GM23338 (cell line): ENCODE measurements at regions not wholly inside any gene's neighbourhood (a gene's known extent, or its start where the extent isn't known, plus 50 kb on each side); places are given as distances from the start of the nearest gene placed in this dataset.

Source experiments
- ATAC-seq: fragments of 200-7000 bp; cut with Tn5 transposase; 3 replicates; pipeline ENCODE4 v1.9.1; 2020
- DNase-seq: peaks from one replicate; pipeline ENCODE4 v3.0.0-alpha.2; 2015; ENCODE audit warnings: low spot score
- H2AFZ ChIP-seq: fragments of 200-600 bp; sonication (generic); 2 replicates; pipeline ENCODE4 v1.8.0; 2016; ENCODE audit warnings: antibody characterized with exemption, mild to moderate bottlenecking, moderate library complexity
- H3F3A ChIP-seq: fragments of 200-600 bp; sonication (generic); replicated peaks from 2 replicates; pipeline ENCODE4 v1.8.0; 2017; ENCODE audit warnings: antibody characterized with exemption, mixed run types, low read depth
- H3K27ac ChIP-seq: fragments of 200-600 bp; sonication (generic); 2 replicates; pipeline ENCODE4 v1.6.1; 2016; ENCODE audit warnings: low read depth
- H3K27me3 ChIP-seq: fragments of 200-600 bp; sonication (generic); 2 replicates; pipeline ENCODE4 v1.8.0; 2016; ENCODE audit warnings: mild to moderate bottlenecking, mixed run types, moderate library complexity; ENCODE audit not compliant: insufficient read depth
- H3K36me3 ChIP-seq: fragments of 200-600 bp; sonication (generic); 2 replicates; pipeline ENCODE4 v1.8.0; 2016; ENCODE audit warnings: mild to moderate bottlenecking; ENCODE audit not compliant: insufficient read depth
- H3K4me1 ChIP-seq: fragments of 200-600 bp; sonication (generic); 2 replicates; pipeline ENCODE4 v1.8.0; 2016; ENCODE audit warnings: mild to moderate bottlenecking, moderate library complexity; ENCODE audit not compliant: insufficient read depth
- H3K4me2 ChIP-seq: fragments of 200-600 bp; sonication (generic); 2 replicates; pipeline ENCODE4 v1.7.1; 2017; ENCODE audit warnings: mixed run types
- H3K4me3 ChIP-seq: fragments of 200-600 bp; sonication (generic); 2 replicates; pipeline ENCODE4 v1.6.1; 2016; ENCODE audit warnings: mixed run types
- H3K79me2 ChIP-seq: fragments of 200-600 bp; sonication (generic); replicated peaks from 2 replicates; pipeline ENCODE4 v1.8.0; 2017; ENCODE audit warnings: mild to moderate bottlenecking; ENCODE audit not compliant: insufficient read depth
- H3K9me2 ChIP-seq: fragments of 200-600 bp; sonication (generic); 2 replicates; pipeline ENCODE4 v1.8.0; 2017; ENCODE audit not compliant: insufficient read depth
- H4K20me1 ChIP-seq: fragments of 200-600 bp; sonication (generic); replicated peaks from 2 replicates; pipeline ENCODE4 v1.8.0; 2017; ENCODE audit warnings: mild to moderate bottlenecking; ENCODE audit not compliant: insufficient read depth
- H3K27ac Mint-ChIP-seq: 2 replicates; pipeline ENCODE4 v1.8.0; 2020; ENCODE audit warnings: inconsistent platforms, mild to moderate bottlenecking, moderate library complexity, mixed read lengths
- H3K27me3 Mint-ChIP-seq: 3 replicates; pipeline ENCODE4 v1.8.0; 2022; ENCODE audit warnings: low read depth, mild to moderate bottlenecking, moderate library complexity, mixed read lengths, inconsistent platforms; ENCODE audit not compliant: insufficient read depth, poor library complexity
- H3K36me3 Mint-ChIP-seq: 3 replicates; pipeline ENCODE4 v1.8.0; 2021; ENCODE audit warnings: low read depth, mild to moderate bottlenecking, inconsistent platforms, moderate library complexity, mixed read lengths
- H3K4me1 Mint-ChIP-seq: 3 replicates; pipeline ENCODE4 v1.8.0; 2020; ENCODE audit warnings: mild to moderate bottlenecking, inconsistent platforms, mixed read lengths
- H3K4me3 Mint-ChIP-seq: 3 replicates; pipeline ENCODE4 v1.8.0; 2021; ENCODE audit warnings: moderate library complexity, mild to moderate bottlenecking, inconsistent platforms, mixed read lengths
- H3K9me3 Mint-ChIP-seq: 3 replicates; pipeline ENCODE4 v1.8.0; 2020; ENCODE audit warnings: moderate library complexity, mild to moderate bottlenecking, inconsistent platforms, mixed read lengths
- EZH2phosphoT487 ChIP-seq: fragments of 200-600 bp; sonication (generic); IDR thresholded peaks from one replicate; pipeline ENCODE4 v1.8.1; 2018; ENCODE audit warnings: antibody characterized with exemption; ENCODE audit not compliant: unreplicated experiment
- ZNF462 ChIP-seq: fragments of 250-450 bp; sonication (Bioruptor Pico); IDR thresholded peaks from 2 replicates; pipeline ENCODE4 v1.5.0; 2020; ENCODE audit warnings: mild to moderate bottlenecking, moderate library complexity
- TF ChIP-seq, protein P1 (sequence below), 2 experiments: fragments of 200-600 bp in 1 of 2; sonication (generic) in 1 of 2; conservative IDR thresholded peaks; 2 replicates each; pipeline versions ENCODE4 v1.5.1 to v1.6.1; 2016 to 2017; ENCODE audit warnings: antibody characterized with exemption in 2 of 2, low read depth in 2 of 2, mild to moderate bottlenecking in 2 of 2, moderate library complexity in 1 of 2

GRCh38 chr6:1229301-1229700 is 82.6 kb upstream of the FOXQ1 start (continued):
- TF ChIP-seq EZH2phosphoT487 = no peak

DNA sequence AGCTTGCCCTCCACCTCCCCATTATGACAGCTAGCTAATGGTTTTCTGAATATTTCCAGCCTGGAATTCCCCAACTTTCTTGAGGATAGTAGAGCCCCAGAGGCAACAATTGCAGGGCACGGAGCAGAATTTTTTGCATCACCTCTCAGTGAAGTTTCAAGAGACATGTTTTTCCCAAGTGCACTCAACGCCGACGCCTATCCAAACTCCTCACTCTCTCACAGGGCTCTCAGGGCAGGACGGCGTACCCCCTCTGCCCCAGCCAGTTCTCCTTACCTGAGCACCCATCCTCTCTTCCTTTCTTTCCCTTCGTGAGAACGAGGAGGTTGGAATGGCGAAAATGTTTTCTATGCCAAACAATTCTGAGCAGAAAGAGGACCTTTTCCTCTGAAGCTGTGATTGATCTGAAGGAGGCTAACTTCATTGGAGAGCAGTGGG is 83.1 kb upstream of the FOXQ1 start:
- ATAC-seq (no peak), DNase-seq (no peak)
- no peaks in the 10 kb centered on the region for H3K36me3 ChIP-seq
- no peaks in the 10 kb centered on the region for H3K9me2 ChIP-seq
- H3K27ac ChIP-seq = no peak overlapping the region
- no peaks in the 10 kb centered on the region for H3F3A ChIP-seq
- no peaks in the 10 kb centered on the region for H3K4me1 ChIP-seq
- H2AFZ ChIP-seq = no peak overlapping the region
- Mint-ChIP-seq H3K27me3 (peaks cover 4% of the 10 kb centered on the region), H3K9me3 (no peaks in the 10 kb centered on the region; the same call in 2 of the 3 replicates), H3K4me3 (no peak overlapping the region), H3K27ac (no peak overlapping the region), H3K36me3 (no peaks in the 10 kb centered on the region), H3K4me1 (no peaks in the 10 kb centered on the region; the same call in 2 of the 3 replicates)
- H4K20me1 ChIP-seq = no peaks in the 10 kb centered on the region
- H3K27me3 ChIP-seq = no peaks in the 10 kb centered on the region
- H3K4me2 ChIP-seq = no peak overlapping the region
- no peaks in the 10 kb centered on the region for H3K79me2 ChIP-seq
- TF ChIP-seq, protein P1, sequence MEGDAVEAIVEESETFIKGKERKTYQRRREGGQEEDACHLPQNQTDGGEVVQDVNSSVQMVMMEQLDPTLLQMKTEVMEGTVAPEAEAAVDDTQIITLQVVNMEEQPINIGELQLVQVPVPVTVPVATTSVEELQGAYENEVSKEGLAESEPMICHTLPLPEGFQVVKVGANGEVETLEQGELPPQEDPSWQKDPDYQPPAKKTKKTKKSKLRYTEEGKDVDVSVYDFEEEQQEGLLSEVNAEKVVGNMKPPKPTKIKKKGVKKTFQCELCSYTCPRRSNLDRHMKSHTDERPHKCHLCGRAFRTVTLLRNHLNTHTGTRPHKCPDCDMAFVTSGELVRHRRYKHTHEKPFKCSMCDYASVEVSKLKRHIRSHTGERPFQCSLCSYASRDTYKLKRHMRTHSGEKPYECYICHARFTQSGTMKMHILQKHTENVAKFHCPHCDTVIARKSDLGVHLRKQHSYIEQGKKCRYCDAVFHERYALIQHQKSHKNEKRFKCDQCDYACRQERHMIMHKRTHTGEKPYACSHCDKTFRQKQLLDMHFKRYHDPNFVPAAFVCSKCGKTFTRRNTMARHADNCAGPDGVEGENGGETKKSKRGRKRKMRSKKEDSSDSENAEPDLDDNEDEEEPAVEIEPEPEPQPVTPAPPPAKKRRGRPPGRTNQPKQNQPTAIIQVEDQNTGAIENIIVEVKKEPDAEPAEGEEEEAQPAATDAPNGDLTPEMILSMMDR (conservative IDR thresholded peaks at IDR 0.05; ENCODE audit: low read depth in 2 of 2) = no peak
- H3K4me3 ChIP-seq = no peak overlapping the region

GRCh38 chr6:1227935-1228753 is 83.8 kb upstream of the FOXQ1 start:
- ATAC-seq (no peak), DNase-seq (no peak)
- Mint-ChIP-seq H3K36me3 (no peaks in the 10 kb centered on the region), H3K27me3 (peaks cover 4% of the 10 kb centered on the region), H3K9me3 (no peaks in the 10 kb centered on the region; the same call in 2 of the 3 replicates), H3K27ac (no peak overlapping the region), H3K4me3 (no peak overlapping the region), H3K4me1 (no peaks in the 10 kb centered on the region; the same call in 2 of the 3 replicates)
- H3K36me3 ChIP-seq = no peaks in the 10 kb centered on the region
- H3K4me3 ChIP-seq = no peak overlapping the region
- H3F3A ChIP-seq = no peaks in the 10 kb centered on the region
- H3K4me1 ChIP-seq = no peaks in the 10 kb centered on the region
- no peak overlapping the region for H2AFZ ChIP-seq
- H3K4me2 ChIP-seq = no peak overlapping the region
- H3K27ac ChIP-seq = no peak overlapping the region
- no peaks in the 10 kb centered on the region for H3K9me2 ChIP-seq
- no peaks in the 10 kb centered on the region for H3K79me2 ChIP-seq
- TF ChIP-seq, protein P1 (conservative IDR thresholded peaks at IDR 0.05; ENCODE audit: low read depth in 2 of 2) = no peak
- no peak for TF ChIP-seq ZNF462 (CRISPR knock-in tag)
- H4K20me1 ChIP-seq = no peaks in the 10 kb centered on the region
- no peaks in the 10 kb centered on the region for H3K27me3 ChIP-seq
